ENCODE measurements at regions not wholly inside any gene's neighbourhood (a gene's known extent, or its start where the extent isn't known, plus 50 kb on each side); places are given as distances from the start of the nearest gene placed in this dataset.
"Not testable (repeated sequence)": the region's sequence is repeated elsewhere in the genome, so short reads cannot be mapped to it uniquely, and the experiment has no call there.

- no peak for DNase-seq
Measured at GRCh38 chr5:67805666-67806348, 409.7 kb upstream of the PIK3R1 start.

DNA sequence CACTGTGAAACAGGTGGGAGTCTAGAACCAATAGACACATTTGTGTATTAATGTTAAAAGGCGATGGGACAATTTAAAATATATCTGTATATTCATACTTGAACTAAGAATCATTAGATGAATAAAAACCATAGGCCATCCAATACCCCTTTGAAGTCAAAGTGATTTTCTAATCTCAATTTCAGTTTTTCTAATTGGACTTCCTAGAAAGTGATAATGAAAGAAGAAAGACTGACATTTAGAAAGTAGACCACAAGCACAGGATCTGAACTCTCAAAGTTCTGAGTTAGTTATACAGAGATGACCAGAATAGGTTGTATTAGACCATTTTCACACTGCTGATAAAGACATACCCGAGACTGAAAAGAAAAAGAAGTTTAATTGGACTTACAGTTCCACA lies 412.8 kb upstream of the PIK3R1 start:
- DNase-seq, result no peak

DNA sequence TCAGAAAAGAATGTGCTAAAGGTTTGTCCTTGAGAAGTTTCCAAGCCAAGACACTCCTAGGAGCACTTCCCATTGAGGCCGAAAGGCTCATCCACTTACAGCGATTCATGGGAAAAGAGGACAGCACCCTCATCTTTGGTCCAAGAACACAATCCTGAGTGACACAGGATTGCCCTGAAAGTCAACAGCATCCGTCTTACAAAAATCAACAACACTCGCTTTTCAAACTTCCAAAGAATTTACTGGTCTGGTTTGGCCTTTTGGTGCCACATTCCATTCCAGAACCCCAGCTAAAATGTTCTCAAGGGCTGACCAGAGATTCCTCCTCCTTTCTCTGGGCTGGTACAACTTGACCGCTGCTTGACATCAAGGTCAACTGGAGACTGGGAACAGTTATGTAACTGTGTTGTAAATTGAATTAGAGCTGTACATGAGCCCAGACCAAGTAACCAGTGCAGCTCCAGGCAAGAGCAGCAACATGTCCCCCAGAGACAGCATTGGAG lies 415.8 kb upstream of the PIK3R1 start:
- no peak for DNase-seq

- DNase-seq, result not testable (repeated sequence)
Measured at GRCh38 chr5:67798470-67798869, 417.1 kb upstream of the PIK3R1 start.

DNA sequence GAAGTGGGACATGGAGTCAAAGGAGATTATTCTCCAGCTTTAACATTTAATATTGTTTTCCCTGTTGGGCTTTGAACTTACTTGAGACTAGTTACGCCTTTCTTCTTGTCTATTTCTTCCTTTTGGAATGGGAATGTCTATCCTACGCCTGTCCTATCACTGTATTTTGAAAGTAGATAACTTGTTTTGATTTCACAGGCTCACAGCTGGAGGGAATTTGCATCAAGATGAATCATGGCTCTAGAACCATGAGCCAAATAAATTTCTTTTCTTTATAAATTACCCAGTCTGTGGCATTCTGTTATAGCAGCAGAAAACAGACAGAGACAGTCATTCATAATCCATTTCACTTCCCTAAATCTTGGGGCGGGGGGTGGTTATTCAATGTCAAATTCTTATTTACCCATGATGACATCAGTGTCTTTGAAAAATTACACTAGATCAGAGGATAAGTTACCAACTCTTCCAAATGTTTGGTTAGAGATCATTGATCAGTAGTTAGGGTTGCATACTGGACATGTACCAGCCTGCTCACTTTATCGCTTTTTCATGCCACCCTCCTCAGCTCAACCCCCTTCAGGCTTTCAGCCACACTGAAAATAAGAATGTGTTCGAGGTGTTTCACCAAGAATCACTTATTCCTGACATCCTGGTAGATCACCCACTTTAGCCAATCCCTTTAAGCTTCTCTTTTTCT lies 419.6 kb upstream of the PIK3R1 start:
- no peak for DNase-seq

GRCh38 chr5:67793966-67794365 lies 421.6 kb upstream of the PIK3R1 start:
- no peak for DNase-seq

- DNase-seq, result no peak
Measured at GRCh38 chr5:67793418-67793817, 422.1 kb upstream of the PIK3R1 start.

- no peak for DNase-seq
Measured at GRCh38 chr5:67792891-67793290, 422.7 kb upstream of the PIK3R1 start.

DNA sequence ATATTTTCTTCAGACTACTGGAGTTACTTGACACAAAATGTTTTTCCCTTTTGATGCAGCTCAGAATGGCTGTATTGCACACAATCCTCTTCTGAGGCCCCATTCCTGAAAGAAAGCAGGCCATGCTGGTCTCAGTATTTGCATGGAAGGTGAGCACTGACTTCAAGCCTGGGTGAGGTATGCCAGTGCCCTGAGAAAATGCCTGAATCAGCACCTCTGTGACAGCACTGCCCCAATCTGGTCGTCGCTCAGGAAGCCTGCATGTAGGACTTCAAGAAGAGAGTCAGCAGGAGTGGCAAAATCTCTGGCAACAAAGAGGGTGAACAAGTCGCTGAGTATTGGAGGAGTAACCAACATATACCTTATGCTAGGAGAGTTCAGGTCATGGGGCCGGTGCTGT lies 425.2 kb upstream of the PIK3R1 start:
- DNase-seq, result no peak

DNA sequence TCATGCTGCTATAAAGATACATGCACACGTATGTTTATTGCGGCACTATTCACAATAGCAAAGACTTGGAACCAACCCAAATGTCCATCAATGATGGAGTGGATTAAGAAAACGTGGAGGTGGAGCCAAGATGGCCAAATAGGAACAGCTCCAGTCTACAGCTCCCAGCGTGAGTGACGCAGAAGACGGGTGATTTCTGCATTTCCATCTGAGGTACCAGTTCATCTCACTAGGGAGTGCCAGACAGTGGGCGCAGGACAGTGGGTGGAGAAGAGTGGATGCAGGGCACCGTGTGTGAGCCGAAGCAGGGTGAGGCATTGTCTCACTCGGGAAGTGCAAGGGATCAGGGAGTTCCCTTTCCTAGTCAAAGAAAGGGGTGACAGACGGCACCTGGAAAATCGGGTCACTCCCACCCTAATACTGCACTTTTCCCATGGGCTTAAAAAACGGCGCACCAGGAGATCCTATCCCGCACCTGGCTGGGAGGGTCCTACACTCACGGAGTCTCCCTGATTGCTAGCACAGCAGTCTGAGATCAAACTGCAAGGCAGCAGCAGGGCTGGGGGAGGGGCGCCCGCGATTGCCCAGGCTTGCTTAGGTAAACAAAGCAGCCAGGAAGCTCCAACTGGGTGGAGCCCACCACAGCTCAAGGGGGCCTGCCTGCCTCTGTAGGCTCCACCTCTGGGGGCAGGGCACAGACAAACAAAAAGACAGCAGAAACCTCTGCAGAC lies 435.5 kb upstream of the PIK3R1 start:
- not testable (repeated sequence) for DNase-seq

DNA sequence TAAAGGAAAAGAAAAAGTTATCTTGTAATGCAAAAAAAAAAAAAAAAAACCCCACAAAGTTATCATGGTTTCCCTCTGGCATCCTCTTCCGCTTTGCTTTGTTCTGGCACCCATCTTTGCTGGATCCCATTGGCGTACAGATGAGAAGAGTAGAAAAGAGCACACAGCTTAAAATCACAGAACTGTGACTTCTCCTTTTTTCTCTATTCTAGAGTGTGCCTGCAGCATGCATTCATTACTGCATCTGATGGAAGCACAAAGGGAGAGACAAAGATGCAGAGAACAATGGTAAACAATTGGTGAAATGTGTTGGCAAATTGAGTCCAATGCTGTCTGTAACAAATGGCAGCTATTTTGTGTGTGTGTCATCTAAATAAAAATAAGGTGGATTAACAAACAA lies 440.8 kb upstream of the PIK3R1 start:
- DNase-seq, result no peak

DNA sequence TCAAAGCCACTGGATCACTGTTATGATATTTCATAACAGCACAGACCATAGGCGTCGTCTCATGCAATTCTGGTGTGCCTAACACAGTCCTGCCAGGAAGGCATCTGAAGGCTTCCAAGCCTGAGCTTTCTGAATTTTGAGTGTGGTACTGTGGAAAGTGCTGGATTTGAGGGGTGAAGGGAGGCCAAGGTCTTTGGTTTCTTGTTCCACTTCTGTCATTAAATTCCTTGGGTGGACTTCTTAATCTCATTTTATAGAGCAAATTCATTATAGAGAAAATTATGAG lies 441.3 kb upstream of the PIK3R1 start:
- DNase-seq, result no peak

DNA sequence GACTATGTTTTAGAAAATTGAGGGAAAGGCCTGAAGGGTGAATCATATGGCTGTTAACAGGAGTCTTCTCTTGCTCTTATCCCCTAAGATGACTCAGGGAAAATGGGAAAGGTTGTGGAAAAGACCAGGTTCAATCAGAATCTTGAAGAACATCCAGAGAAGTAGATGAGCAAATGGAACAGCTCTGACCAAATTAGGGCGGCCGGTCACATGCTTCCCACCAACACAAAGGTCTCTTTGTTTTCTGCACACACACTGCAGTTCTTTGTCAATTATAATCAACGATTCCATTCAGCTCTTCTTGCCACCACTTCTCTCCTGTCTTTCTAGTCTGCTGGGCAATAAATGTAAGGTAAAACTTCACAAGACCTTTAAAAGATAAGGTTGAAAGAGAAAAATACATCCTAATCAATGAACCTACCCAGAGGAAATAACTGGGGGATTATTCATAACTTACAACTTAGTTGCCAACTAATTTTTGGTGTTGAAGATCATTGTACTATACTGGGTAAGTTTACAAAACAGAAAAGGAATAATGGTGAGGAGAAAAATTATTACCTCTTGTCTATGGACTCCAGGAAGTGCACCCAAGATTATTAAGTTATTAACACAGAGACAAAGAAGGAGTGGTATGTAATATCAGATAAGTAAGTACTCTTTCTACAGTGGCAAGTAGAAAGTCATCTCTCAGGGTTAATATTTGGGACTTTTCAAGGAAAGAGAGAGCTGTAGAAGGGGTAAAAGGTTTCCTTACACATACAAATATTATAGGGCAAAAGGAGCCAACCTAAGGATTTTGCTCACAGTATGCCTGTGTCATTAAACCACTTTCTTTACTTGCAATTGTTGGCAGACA lies 441.9 kb upstream of the PIK3R1 start:
- DNase-seq, result peak; percentile 74 to 92

- no peak for DNase-seq
Measured at GRCh38 chr5:67771791-67772190, 443.8 kb upstream of the PIK3R1 start.

DNA sequence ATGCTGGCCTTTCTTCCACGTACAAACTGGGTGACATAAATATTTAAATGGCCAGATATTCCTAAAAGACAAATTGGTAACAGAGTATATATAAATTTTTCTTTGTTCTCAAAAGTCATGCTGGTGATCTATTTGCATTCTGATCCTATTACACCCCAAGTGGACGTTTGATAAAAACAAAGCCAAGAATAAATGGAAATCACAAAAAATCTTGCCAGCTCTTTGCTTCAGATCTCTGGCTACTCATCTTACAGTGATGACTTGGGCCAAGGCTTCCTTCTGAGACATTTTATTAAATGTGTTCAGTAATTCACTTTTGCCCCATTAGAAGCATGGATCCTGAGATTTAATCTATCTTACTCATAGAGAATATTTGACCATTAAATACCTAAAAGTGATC lies 444.3 kb upstream of the PIK3R1 start:
- no peak for DNase-seq

DNA sequence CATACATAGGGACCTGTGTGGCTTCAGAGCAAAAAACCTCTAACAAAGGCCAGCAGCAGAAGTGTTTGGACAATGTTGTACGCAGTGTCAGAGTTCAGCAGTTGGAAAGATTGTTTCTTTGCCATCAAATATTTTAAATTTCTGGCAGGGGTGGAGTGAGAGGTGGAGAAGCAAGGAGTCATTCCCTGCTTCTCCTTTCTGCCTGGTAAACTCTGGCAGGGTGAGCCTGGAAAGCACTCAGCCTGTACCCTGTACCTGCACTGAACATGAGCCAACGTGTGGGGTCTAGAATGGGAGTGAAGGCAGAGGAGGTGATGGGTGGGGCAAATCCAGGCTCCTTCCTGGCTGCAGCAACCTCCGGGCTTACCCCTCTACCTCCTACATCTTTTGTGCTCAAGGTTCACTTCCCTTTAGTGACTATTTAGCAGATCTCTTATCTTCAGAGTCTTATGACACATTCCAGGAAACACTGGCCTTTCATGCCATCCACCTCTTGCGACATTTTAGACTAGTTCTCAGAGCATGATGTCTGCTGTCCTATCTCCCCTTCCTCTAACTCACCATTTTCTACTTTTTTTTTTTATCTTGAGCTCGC lies 445.0 kb upstream of the PIK3R1 start:
- DNase-seq, result no peak

- DNase-seq, result no peak
Measured at GRCh38 chr5:67765697-67766096, 449.9 kb upstream of the PIK3R1 start.

- not testable (repeated sequence) for DNase-seq
Measured at GRCh38 chr5:67757771-67758170, 457.8 kb upstream of the PIK3R1 start.

DNA sequence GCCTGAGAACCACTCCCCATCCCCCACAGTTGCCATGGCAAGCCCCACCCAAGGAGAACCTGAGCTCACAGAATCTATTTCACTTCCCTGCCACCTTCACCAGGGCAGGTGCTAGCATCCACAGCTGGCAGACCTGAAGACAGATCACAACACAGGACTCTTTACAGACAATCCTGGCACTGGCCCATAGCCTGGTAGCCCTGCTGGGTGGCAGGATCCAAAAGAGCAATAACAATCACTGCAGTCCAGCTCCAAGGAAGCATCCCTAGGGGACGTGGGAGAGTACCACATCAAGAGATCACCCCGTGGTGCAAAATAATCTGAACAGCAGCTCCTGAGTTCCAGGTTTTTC lies 463.2 kb upstream of the PIK3R1 start:
- no peak for DNase-seq

GRCh38 chr5:67748165-67748690 lies 467.3 kb upstream of the PIK3R1 start:
- DNase-seq, result no peak

- DNase-seq, result no peak
Measured at GRCh38 chr5:67747096-67747495, 468.5 kb upstream of the PIK3R1 start.

- DNase-seq, result not testable (repeated sequence)
Measured at GRCh38 chr5:67746608-67747007, 468.9 kb upstream of the PIK3R1 start.
